Natural killer cell (primary cell): ENCODE measurements at regions not wholly inside any gene's neighbourhood (a gene's known extent, or its start where the extent isn't known, plus 50 kb on each side); places are given as distances from the start of the nearest gene placed in this dataset.

Experiments used
- ATAC-seq, 3 donors: fragments of 150-1000 bp in 2 of 3; fragments of 200-7000 bp in 1 of 3; cut with Tn5 transposase; 1 replicate in 1 of 3; 2 replicates in 2 of 3; pipeline ENCODE4 v1.10.0; 2021; ENCODE audit warnings: mild to moderate bottlenecking in 2 of 3, moderate library complexity in 2 of 3
- DNase-seq, 2 donors: peaks; one replicate each; pipeline versions ENCODE4 v3.0.0 to v3.0.0-alpha.2; 2013 to 2021; ENCODE audit warnings: mixed read lengths in 1 of 2
- H3K27ac ChIP-seq: one replicate; pipeline ENCODE4 v1.5.1; 2013; ENCODE audit warnings: mild to moderate bottlenecking, low read length
- H3K27me3 ChIP-seq: one replicate; pipeline ENCODE4 v1.6.1; 2013; ENCODE audit warnings: low read length; ENCODE audit not compliant: control insufficient read depth, insufficient read depth
- H3K36me3 ChIP-seq: one replicate; pipeline ENCODE4 v1.6.1; 2013; ENCODE audit warnings: low read length; ENCODE audit not compliant: control insufficient read depth, insufficient read depth
- H3K4me1 ChIP-seq: one replicate; pipeline ENCODE4 v1.6.1; 2013; ENCODE audit warnings: low read length; ENCODE audit not compliant: control insufficient read depth, insufficient read depth
- H3K4me3 ChIP-seq: one replicate; pipeline ENCODE4 v1.5.1; 2013; ENCODE audit warnings: low read length
- H3K9me3 ChIP-seq: one replicate; pipeline ENCODE4 v1.6.1; 2013; ENCODE audit warnings: low read length; ENCODE audit not compliant: control insufficient read depth, insufficient read depth
- H3K27ac Mint-ChIP-seq, 2 donors: one replicate each; pipeline ENCODE4 v1.8.0; 2022; ENCODE audit warnings: mild to moderate bottlenecking in 2 of 2, mixed read lengths in 2 of 2, moderate library complexity in 1 of 2
- H3K27me3 Mint-ChIP-seq, 2 donors: one replicate each; pipeline ENCODE4 v1.8.0; 2022; ENCODE audit warnings: low read depth in 2 of 2, mixed read lengths in 2 of 2
- H3K36me3 Mint-ChIP-seq: one replicate; pipeline ENCODE4 v1.8.0; 2022; ENCODE audit warnings: mixed read lengths
- H3K4me1 Mint-ChIP-seq, 2 donors: one replicate each; pipeline ENCODE4 v1.8.0; 2022; ENCODE audit warnings: mixed read lengths in 2 of 2
- H3K4me3 Mint-ChIP-seq: one replicate; pipeline ENCODE4 v1.8.0; 2022; ENCODE audit warnings: mild to moderate bottlenecking, moderate library complexity, mixed read lengths
- H3K9me3 Mint-ChIP-seq, 2 donors: one replicate each; pipeline ENCODE4 v1.8.0; 2022; ENCODE audit warnings: mixed read lengths in 2 of 2
- WGBS: methylation state at CpG from one replicate; pipeline ENCODE4 v1.1.7; 2013; ENCODE audit warnings: missing lambda C conversion rate; ENCODE audit not compliant: insufficient coverage; 5-methylcytosine and 5-hydroxymethylcytosine counted together
- intact Hi-C: fragments of 100-400 bp; cut with micrococcal nuclease; formaldehyde crosslinking; loops from one replicate; pipeline ENCODE4 v1.14.2; 2022
- TF ChIP-seq, protein P1 (sequence below): fragments of 200-600 bp; IDR thresholded peaks from one replicate; pipeline ENCODE4 v1.8.0; 2022; ENCODE audit warnings: antibody characterized with exemption

GRCh38 chr5:1659100-1659981 lies 135.6 kb upstream of the LPCAT1 start:
- 63% methylated on average over 23 of the region's 23 CpGs for WGBS

DNA sequence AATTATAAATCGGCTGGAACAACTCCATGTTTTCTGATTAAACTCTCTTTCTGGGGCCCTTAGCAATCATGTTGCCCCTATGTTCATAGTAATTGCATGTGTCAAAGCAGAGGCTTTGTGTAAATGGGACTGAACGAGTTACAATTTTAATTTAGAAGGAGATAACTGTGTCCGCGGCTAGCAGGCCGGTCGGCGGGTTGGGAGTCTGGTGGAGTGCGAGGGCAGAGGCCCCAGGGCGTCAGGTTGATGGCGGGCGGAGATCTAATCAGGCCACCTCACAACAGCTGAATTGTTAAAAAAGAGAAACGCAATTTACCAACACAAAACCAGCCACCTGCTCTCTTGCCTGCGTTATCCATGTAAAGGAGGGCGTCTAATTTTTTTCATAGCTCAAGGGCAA lies 134.9 kb upstream of the LPCAT1 start:
- Histone ChIP-seq H3K4me1 (peaks cover 4% of the 10 kb centered on the region), H3K27ac (no peak overlapping the region), H3K4me3 (no peak overlapping the region), H3K36me3 (no peaks in the 10 kb centered on the region), H3K27me3 (peaks cover 9% of the 10 kb centered on the region), H3K9me3 (no peaks in the 10 kb centered on the region)
- Mint-ChIP-seq H3K4me1 (no peaks in the 10 kb centered on the region), H3K9me3 (no peaks in the 10 kb centered on the region), H3K4me3 (no peak overlapping the region), H3K27ac (no peak overlapping the region), H3K27me3 (peaks cover 12 to 31% of the 10 kb centered on the region in 2 donors), H3K36me3 (no peaks in the 10 kb centered on the region)
- ATAC-seq = no peak
- TF ChIP-seq, protein P1, sequence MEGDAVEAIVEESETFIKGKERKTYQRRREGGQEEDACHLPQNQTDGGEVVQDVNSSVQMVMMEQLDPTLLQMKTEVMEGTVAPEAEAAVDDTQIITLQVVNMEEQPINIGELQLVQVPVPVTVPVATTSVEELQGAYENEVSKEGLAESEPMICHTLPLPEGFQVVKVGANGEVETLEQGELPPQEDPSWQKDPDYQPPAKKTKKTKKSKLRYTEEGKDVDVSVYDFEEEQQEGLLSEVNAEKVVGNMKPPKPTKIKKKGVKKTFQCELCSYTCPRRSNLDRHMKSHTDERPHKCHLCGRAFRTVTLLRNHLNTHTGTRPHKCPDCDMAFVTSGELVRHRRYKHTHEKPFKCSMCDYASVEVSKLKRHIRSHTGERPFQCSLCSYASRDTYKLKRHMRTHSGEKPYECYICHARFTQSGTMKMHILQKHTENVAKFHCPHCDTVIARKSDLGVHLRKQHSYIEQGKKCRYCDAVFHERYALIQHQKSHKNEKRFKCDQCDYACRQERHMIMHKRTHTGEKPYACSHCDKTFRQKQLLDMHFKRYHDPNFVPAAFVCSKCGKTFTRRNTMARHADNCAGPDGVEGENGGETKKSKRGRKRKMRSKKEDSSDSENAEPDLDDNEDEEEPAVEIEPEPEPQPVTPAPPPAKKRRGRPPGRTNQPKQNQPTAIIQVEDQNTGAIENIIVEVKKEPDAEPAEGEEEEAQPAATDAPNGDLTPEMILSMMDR = no peak
- 84% methylated on average over 12 of the region's 14 CpGs for WGBS
- DNase-seq = no peak
- intact Hi-C loops = loop anchor here (10.0 kb wide), 1 partner anchor 734 kb away; no protein-coding TSS in a partner anchor

More at GRCh38 chr5:1659100-1659981, 135.6 kb upstream of the LPCAT1 start:
- H3K4me1 ChIP-seq = peaks cover under 1% of the 10 kb centered on the region
- no peaks in the 10 kb centered on the region for H3K36me3 ChIP-seq
- Mint-ChIP-seq H3K27ac (no peak overlapping the region), H3K27me3 (peaks cover 14 to 29% of the 10 kb centered on the region in 2 donors), H3K4me3 (no peak overlapping the region), H3K9me3 (no peaks in the 10 kb centered on the region), H3K4me1 (no peaks in the 10 kb centered on the region), H3K36me3 (no peaks in the 10 kb centered on the region)
- H3K27me3 ChIP-seq = peaks cover 6% of the 10 kb centered on the region
- TF ChIP-seq, protein P1 = no peak
- ATAC-seq (no peak), DNase-seq (no peak)
- no peak overlapping the region for H3K27ac ChIP-seq
- intact Hi-C loops = loop anchor here (10.0 kb wide), 1 partner anchor 735 kb away; no protein-coding TSS in a partner anchor
- no peak overlapping the region for H3K4me3 ChIP-seq
- H3K9me3 ChIP-seq = no peaks in the 10 kb centered on the region

DNA sequence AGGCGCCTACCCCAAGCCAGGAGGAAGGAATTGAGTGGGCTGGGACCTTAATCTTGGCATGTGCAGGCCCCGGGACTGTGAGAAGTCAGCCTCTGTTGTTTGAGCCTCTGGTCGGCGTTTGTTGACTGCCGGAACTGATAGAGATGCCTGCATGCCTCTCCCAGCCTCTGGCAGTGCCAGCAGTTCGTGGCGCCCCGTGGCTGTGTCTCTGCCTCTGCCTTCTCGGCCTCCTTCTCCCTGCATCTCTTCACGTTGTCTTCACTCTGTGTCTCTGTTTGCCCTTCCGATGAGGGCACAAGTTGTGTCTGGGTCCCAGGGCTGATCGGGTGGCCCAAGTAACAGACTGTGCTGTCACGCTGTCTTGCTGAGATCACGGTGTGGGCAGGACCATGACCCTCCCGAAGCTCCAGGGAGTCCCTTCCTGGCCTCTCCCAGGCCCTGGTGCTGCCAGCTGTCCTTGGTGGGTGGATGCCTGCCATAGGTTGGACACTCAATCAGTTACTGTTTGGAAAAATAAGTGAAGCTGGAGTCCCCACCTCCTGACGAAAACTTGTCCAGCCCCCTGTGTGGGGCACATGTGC lies 133.5 kb upstream of the LPCAT1 start:
- WGBS = 76% methylated on average over 16 of the region's 16 CpGs

More for the DNA sequence above, 133.5 kb upstream of the LPCAT1 start:
- TF ChIP-seq, protein P1 = no peak
- Mint-ChIP-seq H3K27ac (no peak overlapping the region), H3K9me3 (no peaks in the 10 kb centered on the region), H3K27me3 (peaks cover 12 to 29% of the 10 kb centered on the region in 2 donors), H3K4me3 (no peak overlapping the region), H3K36me3 (no peaks in the 10 kb centered on the region), H3K4me1 (no peaks in the 10 kb centered on the region)
- H3K4me1 ChIP-seq = peaks cover 4% of the 10 kb centered on the region
- H3K4me3 ChIP-seq = no peak overlapping the region
- H3K27me3 ChIP-seq = peaks cover 16% of the 10 kb centered on the region
- no peaks in the 10 kb centered on the region for H3K36me3 ChIP-seq
- ATAC-seq (no peak), DNase-seq (no peak)
- no peak overlapping the region for H3K27ac ChIP-seq
- no peaks in the 10 kb centered on the region for H3K9me3 ChIP-seq
- intact Hi-C loops = loop anchor here (10.0 kb wide), 1 partner anchor 732 kb away; no protein-coding TSS in a partner anchor
